Vagina (tissue), 2 donors: ENCODE measurements at regions not wholly inside any gene's neighbourhood (a gene's known extent, or its start where the extent isn't known, plus 50 kb on each side); places are given as distances from the start of the nearest gene placed in this dataset.

ENCODE experiments used
- DNase-seq, 2 donors: peaks; one replicate each; pipeline ENCODE4 v3.0.0-alpha.2; 2017; ENCODE audit errors: extremely low spot score in 2 of 2
- H3K27ac ChIP-seq: fragments of 200-600 bp; sonication (generic); one replicate; pipeline ENCODE4 v1.5.1; 2019
- H3K27me3 ChIP-seq: fragments of 200-600 bp; sonication (generic); one replicate; pipeline ENCODE4 v1.5.1; 2019
- H3K36me3 ChIP-seq, 2 donors: fragments of 200-600 bp; sonication (generic); one replicate each; pipeline ENCODE4 v1.5.1; 2017 to 2019
- H3K4me1 ChIP-seq: fragments of 200-600 bp; sonication (generic); one replicate; pipeline ENCODE4 v1.5.1; 2019
- H3K4me3 ChIP-seq, 2 donors: fragments of 200-600 bp; sonication (generic); 1 replicate in 1 of 2; 2 replicates in 1 of 2; pipeline ENCODE4 v1.5.1; 2016 to 2019
- H3K9me3 ChIP-seq: fragments of 200-600 bp; sonication (generic); one replicate; pipeline ENCODE4 v1.5.1; 2019
- CTCF ChIP-seq, 3 experiments: fragments of 450-650 bp in 2 of 3; fragments of 200-600 bp in 1 of 3; sonication (generic) in 1 of 3; IDR thresholded peaks; one replicate each; pipeline ENCODE4 v1.5.1; 2017 to 2019; ENCODE audit warnings: antibody characterized with exemption in 3 of 3, mild to moderate bottlenecking in 2 of 3, moderate library complexity in 2 of 3
- POLR2A ChIP-seq, 2 donors: fragments of 450-650 bp; IDR thresholded peaks; one replicate each; pipeline ENCODE4 v1.6.1; 2017; ENCODE audit warnings: antibody characterized with exemption in 2 of 2, mild to moderate bottlenecking in 2 of 2, moderate library complexity in 2 of 2
- POLR2AphosphoS5 ChIP-seq, 2 donors: sonication (generic); formaldehyde crosslinking; IDR thresholded peaks; one replicate each; pipeline ENCODE4 v1.9.0; 2017; ENCODE audit warnings: antibody characterized with exemption in 2 of 2, mild to moderate bottlenecking in 2 of 2, low read depth in 1 of 2; ENCODE audit not compliant: insufficient read depth in 1 of 2
- intact Hi-C: fragments of 100-400 bp; cut with DNase I; formaldehyde crosslinking; loops from one replicate; pipeline ENCODE4 v1.15.1; 2023

DNA sequence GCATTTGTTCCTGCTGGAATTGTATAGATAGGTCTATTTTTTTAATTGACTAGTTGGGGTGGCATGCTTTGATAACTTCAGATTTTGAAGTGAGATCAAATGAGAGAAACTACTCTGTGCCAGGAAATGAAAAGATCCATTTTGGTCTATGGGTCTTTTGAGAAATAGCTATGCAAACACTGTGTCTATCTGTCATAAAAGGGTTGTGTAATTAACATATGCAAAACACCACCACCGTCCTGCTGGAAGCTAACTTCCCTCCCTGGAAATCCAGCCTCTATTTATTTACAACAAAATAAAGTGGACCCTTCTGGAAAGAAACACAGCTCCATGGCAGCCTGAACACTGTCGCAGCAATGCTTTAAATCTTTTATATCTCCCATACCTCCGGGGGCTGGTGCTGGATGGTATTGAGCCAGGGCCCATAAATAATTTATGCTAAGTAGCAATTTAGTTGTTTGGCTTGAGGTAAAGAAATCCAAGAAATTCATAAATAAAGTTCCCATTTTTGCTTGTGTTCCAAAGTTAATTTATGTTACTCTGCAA lies 244.2 kb upstream of the POU3F2 start:
- intact Hi-C loops: no loop called here
- TF ChIP-seq POLR2AphosphoS5 (IDR thresholded peaks at IDR 0.05; ENCODE audit: insufficient read depth in 1 of 2, low read depth in 1 of 2) (no peak), POLR2A (IDR thresholded peaks at IDR 0.05) (no peak), CTCF (IDR thresholded peaks at IDR 0.05) (no peak)

GRCh38 chr6:98590997-98591396 lies 243.4 kb upstream of the POU3F2 start:
- no peak for DNase-seq
- Histone ChIP-seq H3K27me3 (no peaks in the 10 kb centered on the region), H3K4me3 (no peak overlapping the region), H3K4me1 (no peaks in the 10 kb centered on the region), H3K36me3 (no peaks in the 10 kb centered on the region), H3K9me3 (no peaks in the 10 kb centered on the region), H3K27ac (no peak overlapping the region)
- intact Hi-C loops: no loop called here
- TF ChIP-seq CTCF (IDR thresholded peaks at IDR 0.05): no peak
- no peak for TF ChIP-seq POLR2A (IDR thresholded peaks at IDR 0.05)
- no peak for TF ChIP-seq POLR2AphosphoS5 (IDR thresholded peaks at IDR 0.05; ENCODE audit: insufficient read depth in 1 of 2, low read depth in 1 of 2)

More for the DNA sequence above, 244.2 kb upstream of the POU3F2 start:
- no peaks in the 10 kb centered on the region for H3K27me3 ChIP-seq
- no peaks in the 10 kb centered on the region for H3K4me1 ChIP-seq
- DNase-seq: no peak
- H3K9me3 ChIP-seq: no peaks in the 10 kb centered on the region
- no peak overlapping the region for H3K4me3 ChIP-seq
- no peaks in the 10 kb centered on the region for H3K36me3 ChIP-seq
- H3K27ac ChIP-seq: no peak overlapping the region

GRCh38 chr6:98593676-98594075 lies 240.7 kb upstream of the POU3F2 start:
- Histone ChIP-seq H3K9me3 (no peaks in the 10 kb centered on the region), H3K4me3 (no peak overlapping the region), H3K27me3 (no peaks in the 10 kb centered on the region), H3K4me1 (no peaks in the 10 kb centered on the region), H3K36me3 (no peaks in the 10 kb centered on the region), H3K27ac (no peak overlapping the region)
- TF ChIP-seq CTCF (IDR thresholded peaks at IDR 0.05) (no peak), POLR2AphosphoS5 (IDR thresholded peaks at IDR 0.05; ENCODE audit: insufficient read depth in 1 of 2, low read depth in 1 of 2) (no peak), POLR2A (IDR thresholded peaks at IDR 0.05) (no peak)
- no peak for DNase-seq
- intact Hi-C loops: no loop called here

DNA sequence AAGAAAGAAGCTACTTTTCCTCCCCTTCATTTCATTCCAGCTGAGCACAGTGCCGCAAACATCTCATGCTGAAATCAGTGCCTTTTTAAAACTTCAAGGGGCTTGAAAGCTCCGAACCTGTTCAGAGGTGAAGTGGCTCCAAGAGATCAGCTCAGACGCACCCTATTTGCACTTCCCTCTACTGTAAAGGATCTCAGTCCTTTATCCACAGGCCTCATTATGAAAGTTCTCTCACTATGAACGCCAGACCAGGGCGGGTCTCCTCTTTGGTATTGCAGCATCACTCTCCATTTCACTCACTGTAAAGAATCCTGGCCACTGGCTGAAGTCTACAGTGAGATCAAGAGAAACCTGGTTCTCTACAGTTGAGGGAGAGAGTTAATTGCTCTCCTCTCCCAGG lies 232.7 kb upstream of the POU3F2 start:
- Histone ChIP-seq H3K36me3 (no peaks in the 10 kb centered on the region), H3K4me3 (no peak overlapping the region), H3K27ac (no peak overlapping the region), H3K9me3 (no peaks in the 10 kb centered on the region), H3K27me3 (no peaks in the 10 kb centered on the region), H3K4me1 (no peaks in the 10 kb centered on the region)
- intact Hi-C loops: no loop called here
- TF ChIP-seq POLR2AphosphoS5 (IDR thresholded peaks at IDR 0.05; ENCODE audit: insufficient read depth in 1 of 2, low read depth in 1 of 2) (no peak), POLR2A (IDR thresholded peaks at IDR 0.05) (no peak), CTCF (IDR thresholded peaks at IDR 0.05) (no peak)
- no peak for DNase-seq

DNA sequence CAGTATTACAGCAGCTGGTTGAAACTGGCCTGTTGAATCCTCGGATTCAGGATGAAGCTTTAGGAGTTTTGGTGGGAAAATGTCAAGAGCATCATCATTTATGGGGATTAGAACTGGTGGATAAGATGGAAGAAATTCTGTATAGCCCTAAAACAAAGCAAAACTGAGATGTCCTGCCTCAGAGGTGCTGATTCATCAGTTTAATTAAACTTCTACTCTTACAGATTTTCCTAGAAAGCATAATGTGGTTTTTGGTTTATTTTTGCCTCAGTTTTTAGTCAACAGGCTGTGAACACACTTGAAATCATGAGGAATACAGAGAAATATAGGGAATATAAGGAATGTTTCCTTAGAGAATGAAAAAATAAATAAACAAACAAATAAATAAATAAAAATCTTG lies 228.7 kb upstream of the POU3F2 start:
- no peaks in the 10 kb centered on the region for H3K36me3 ChIP-seq
- no peak overlapping the region for H3K4me3 ChIP-seq
- intact Hi-C loops: no loop called here
- no peak for DNase-seq
- H3K27ac ChIP-seq: no peak overlapping the region
- H3K4me1 ChIP-seq: no peaks in the 10 kb centered on the region
- no peak for TF ChIP-seq POLR2A (IDR thresholded peaks at IDR 0.05)
- no peak for TF ChIP-seq CTCF (IDR thresholded peaks at IDR 0.05)
- no peak for TF ChIP-seq POLR2AphosphoS5 (IDR thresholded peaks at IDR 0.05; ENCODE audit: insufficient read depth in 1 of 2, low read depth in 1 of 2)
- no peaks in the 10 kb centered on the region for H3K9me3 ChIP-seq
- no peaks in the 10 kb centered on the region for H3K27me3 ChIP-seq
